ENCODE measurements at regions not wholly inside any gene's neighbourhood (a gene's known extent, or its start where the extent isn't known, plus 50 kb on each side); places are given as distances from the start of the nearest gene placed in this dataset.
"Not testable (repeated sequence)": the region's sequence is repeated elsewhere in the genome, so short reads cannot be mapped to it uniquely, and the experiment has no call there.

- no peak for DNase-seq (ENCODE audit: low spot score)
These were observed 156.2 kb upstream of the EXOC2 start for GRCh38 chr6:849075-849506.

- no peak for DNase-seq (ENCODE audit: low spot score)
These were observed 152.6 kb upstream of the EXOC2 start for GRCh38 chr6:845566-845965.

GRCh38 chr6:845101-845500 is 152.2 kb upstream of the EXOC2 start:
- no peak for DNase-seq (ENCODE audit: low spot score)

GRCh38 chr6:842141-842540 is 149.2 kb upstream of the EXOC2 start:
- no peak for DNase-seq (ENCODE audit: low spot score)

GRCh38 chr6:841569-841968 is 148.6 kb upstream of the EXOC2 start:
- DNase-seq (ENCODE audit: low spot score): no peak

- no peak for DNase-seq (ENCODE audit: low spot score)
These were observed 146.3 kb upstream of the EXOC2 start for GRCh38 chr6:839201-839600.

- no peak for DNase-seq (ENCODE audit: low spot score)
These were observed 144.4 kb upstream of the EXOC2 start for GRCh38 chr6:837380-837779.

- DNase-seq (ENCODE audit: low spot score): no peak
These were observed 143.4 kb upstream of the EXOC2 start for GRCh38 chr6:836276-836853.

- DNase-seq (ENCODE audit: low spot score): no peak
These were observed 142.7 kb upstream of the EXOC2 start for GRCh38 chr6:835476-836160.

GRCh38 chr6:834866-835265 is 141.9 kb upstream of the EXOC2 start:
- DNase-seq (ENCODE audit: low spot score): no peak

GRCh38 chr6:834190-834589 is 141.3 kb upstream of the EXOC2 start:
- no peak for DNase-seq (ENCODE audit: low spot score)

GRCh38 chr6:832804-833203 is 139.9 kb upstream of the EXOC2 start:
- not testable (repeated sequence) for DNase-seq (ENCODE audit: low spot score)

- DNase-seq (ENCODE audit: low spot score): no peak
These were observed 137.9 kb upstream of the EXOC2 start for GRCh38 chr6:830667-831327.

GRCh38 chr6:829656-830055 is 136.7 kb upstream of the EXOC2 start:
- no peak for DNase-seq (ENCODE audit: low spot score)

GRCh38 chr6:827431-827830 is 134.5 kb upstream of the EXOC2 start:
- DNase-seq (ENCODE audit: low spot score): no peak

- no peak for DNase-seq (ENCODE audit: low spot score)
These were observed 126.2 kb upstream of the EXOC2 start for GRCh38 chr6:819122-819521.

GRCh38 chr6:818196-818595 is 125.3 kb upstream of the EXOC2 start:
- no peak for DNase-seq (ENCODE audit: low spot score)

- no peak for DNase-seq (ENCODE audit: low spot score)
These were observed 123.7 kb upstream of the EXOC2 start for GRCh38 chr6:816510-817084.

- no peak for DNase-seq (ENCODE audit: low spot score)
These were observed 122.4 kb upstream of the EXOC2 start for GRCh38 chr6:815348-815738.

- DNase-seq (ENCODE audit: low spot score): no peak
These were observed 121.7 kb upstream of the EXOC2 start for GRCh38 chr6:814378-815347.

GRCh38 chr6:811831-812230 is 118.9 kb upstream of the EXOC2 start:
- DNase-seq (ENCODE audit: low spot score): no peak

GRCh38 chr6:811191-811590 is 118.3 kb upstream of the EXOC2 start:
- no peak for DNase-seq (ENCODE audit: low spot score)

All from CD4-positive, alpha-beta T cell treated with Interleukin-15 for 4 hours (primary cell).